HG02981 (cell line): ENCODE measurements at regions not wholly inside any gene's neighbourhood (a gene's known extent, or its start where the extent isn't known, plus 50 kb on each side); places are given as distances from the start of the nearest gene placed in this dataset.

ENCODE experiments used
- ATAC-seq: cut with Tn5 transposase; IDR thresholded peaks from one replicate; pipeline ENCODE4 v1.9.1; 2021; ENCODE audit warnings: mild to moderate bottlenecking, moderate library complexity; ENCODE audit not compliant: unreplicated experiment

GRCh38 chr2:128818704-128819491 is 500.2 kb upstream of the HS6ST1 start:
- no peak for ATAC-seq

- ATAC-seq, result no peak
Measured at GRCh38 chr2:128820452-128820851, 501.8 kb upstream of the HS6ST1 start.

- no peak for ATAC-seq
Measured at GRCh38 chr2:128821010-128821409, 502.3 kb upstream of the HS6ST1 start.

DNA sequence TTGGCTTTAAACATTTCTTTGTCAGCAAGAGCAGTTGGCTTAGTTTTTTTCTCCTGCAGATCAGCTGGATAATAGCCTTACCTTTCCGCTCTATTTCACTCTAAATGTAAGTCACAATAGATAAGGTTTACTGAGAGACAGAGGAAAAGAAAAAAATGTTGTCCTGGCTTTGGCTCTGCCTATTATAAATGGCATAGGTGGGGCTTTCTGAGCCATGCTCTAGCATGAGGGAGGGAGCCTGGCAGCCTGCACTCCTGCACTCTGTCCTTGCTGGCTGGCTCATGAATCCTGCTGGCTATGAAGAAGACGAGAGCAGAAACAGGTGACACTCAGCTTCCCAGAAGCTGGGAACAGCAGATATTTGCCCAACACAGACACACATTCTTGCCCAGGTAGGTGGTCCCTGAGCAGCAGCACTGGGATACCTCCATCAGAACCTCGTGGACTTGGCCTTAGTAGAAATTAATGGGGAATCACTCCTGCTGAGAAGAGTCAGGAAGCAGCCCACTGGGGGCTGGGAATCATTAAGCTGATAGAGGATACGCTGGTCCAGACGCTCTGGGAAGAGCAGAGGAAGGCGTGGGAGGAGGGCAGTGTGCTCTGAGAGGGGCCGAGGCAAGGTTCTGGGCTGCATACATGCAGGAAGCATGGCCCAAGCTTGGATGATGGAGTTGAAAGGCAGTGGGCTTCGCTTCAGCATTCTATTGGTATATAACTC is 514.4 kb upstream of the HS6ST1 start:
- ATAC-seq, result no peak

- ATAC-seq, result no peak
Measured at GRCh38 chr2:128833664-128834027, 515.0 kb upstream of the HS6ST1 start.

GRCh38 chr2:128834207-128834879 is 515.7 kb upstream of the HS6ST1 start:
- no peak for ATAC-seq

- ATAC-seq, result no peak
Measured at GRCh38 chr2:128834880-128835252, 516.2 kb upstream of the HS6ST1 start.

DNA sequence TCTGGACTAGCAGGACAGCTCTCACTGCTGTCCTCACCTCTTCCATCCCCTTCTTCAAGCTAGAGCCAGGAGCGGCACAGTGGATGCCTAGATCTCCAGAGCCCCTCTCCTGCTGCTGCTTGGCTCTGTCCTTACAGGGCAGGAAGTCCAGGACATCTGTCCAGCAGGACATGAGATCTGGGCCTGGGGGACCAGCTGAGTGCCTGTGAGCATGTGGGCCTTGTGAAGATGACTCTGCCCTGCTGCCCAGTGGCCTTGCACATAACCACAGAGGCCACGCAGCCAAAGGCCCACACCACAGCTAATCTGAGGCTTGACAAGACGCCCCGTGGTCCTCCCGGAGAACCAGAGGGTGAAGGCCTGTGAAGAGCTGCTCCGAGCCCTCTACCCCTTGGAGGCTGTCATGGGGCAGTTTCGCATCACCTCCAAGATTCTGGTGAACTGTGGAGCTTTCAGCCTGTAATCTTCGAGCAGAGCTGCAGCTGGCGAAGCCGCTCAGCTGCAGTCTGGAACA is 516.7 kb upstream of the HS6ST1 start:
- ATAC-seq, result no peak

GRCh38 chr2:128835974-128836373 is 517.3 kb upstream of the HS6ST1 start:
- ATAC-seq, result no peak

GRCh38 chr2:128836559-128837100 is 518.0 kb upstream of the HS6ST1 start:
- no peak for ATAC-seq

GRCh38 chr2:128838244-128838643 is 519.6 kb upstream of the HS6ST1 start:
- no peak for ATAC-seq

GRCh38 chr2:128841803-128842202 is 523.1 kb upstream of the HS6ST1 start:
- no peak for ATAC-seq

GRCh38 chr2:128867311-128867710 is 548.6 kb upstream of the HS6ST1 start:
- ATAC-seq, result no peak

GRCh38 chr2:128867936-128868636 is 549.4 kb upstream of the HS6ST1 start:
- no peak for ATAC-seq

DNA sequence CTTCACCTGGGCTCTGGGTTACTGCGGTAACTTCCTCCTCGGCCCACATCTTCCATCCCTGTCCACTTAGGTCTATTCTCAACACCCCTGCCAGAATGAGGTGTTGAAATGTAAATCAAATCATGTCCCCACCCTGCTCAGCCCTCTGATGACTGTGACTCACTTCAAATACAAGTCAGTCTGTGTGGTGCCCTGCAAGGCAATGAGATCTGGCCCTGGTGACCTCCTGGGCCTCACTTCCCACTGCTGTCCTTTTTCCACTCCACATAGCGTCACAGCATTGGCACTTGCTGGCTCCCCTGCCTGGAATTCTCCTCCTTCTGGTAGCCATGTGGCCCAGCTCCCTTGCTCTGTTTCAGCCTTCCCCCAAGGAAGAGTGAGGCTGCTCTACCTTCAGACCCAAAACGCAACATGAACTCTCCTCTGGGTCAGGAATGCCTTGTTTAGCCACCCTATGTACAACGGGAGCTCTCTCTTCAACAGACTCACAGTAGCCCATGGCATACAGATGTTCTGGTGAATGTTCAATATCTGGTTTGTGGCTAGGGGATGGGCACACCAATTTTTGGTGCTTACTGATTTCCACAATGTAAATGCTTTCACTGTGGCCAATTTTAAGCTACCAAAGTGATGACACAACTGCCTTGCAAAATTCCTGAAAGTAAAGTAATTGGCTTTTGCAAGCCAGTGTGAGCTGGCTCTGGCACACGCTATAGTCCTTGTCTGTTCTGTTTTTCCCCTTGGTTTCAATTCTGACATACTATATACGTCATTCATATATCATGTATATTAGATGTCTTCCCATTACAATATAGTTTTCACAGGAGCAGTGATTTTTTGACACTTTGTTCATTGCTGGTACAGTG is 550.3 kb upstream of the HS6ST1 start:
- no peak for ATAC-seq

DNA sequence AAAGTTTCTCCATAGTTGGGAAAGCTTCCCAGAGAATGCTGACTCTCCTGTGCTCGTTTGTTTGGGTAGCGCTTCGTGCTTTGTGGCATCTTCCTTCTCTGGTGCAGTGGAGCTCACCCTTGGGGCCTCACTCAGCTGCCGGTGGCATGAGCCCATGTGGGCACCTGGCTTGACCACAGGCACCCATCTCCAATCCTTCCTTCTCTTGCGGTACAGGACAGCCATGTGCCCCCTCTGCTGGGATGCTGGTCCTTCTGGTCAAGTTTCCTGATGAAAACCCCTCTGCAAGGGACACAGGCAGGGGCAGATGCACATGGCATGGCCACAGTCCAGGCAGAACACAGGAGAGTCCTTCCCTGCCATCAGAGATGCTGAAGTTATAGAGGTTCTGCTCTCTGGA is 555.9 kb upstream of the HS6ST1 start:
- no peak for ATAC-seq

GRCh38 chr2:128876986-128877983 is 558.6 kb upstream of the HS6ST1 start:
- no peak for ATAC-seq

DNA sequence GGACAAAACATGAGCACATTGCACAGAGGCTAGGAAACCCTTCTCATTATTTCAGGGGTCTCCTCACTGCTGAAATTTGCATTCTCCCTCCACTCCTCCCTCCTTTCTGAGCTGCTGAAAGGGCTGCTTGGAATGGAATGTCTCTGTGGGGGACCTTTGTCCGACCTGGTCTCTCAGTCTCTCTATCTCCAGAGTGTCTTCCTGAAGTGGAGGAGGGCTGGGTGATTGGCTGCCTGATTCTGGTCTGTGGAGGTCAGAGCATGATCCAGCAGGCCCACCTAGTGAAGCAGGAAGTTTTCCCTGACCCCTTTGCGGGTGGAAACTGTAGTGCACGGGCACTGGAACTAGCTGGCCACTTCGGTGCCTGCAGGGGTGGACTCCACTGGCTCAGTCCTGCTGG is 560.5 kb upstream of the HS6ST1 start:
- no peak for ATAC-seq

- ATAC-seq, result no peak
Measured at GRCh38 chr2:128894896-128895295, 576.2 kb upstream of the HS6ST1 start.
